ENCODE measurements at regions not wholly inside any gene's neighbourhood (a gene's known extent, or its start where the extent isn't known, plus 50 kb on each side); places are given as distances from the start of the nearest gene placed in this dataset.

- Histone ChIP-seq H3K27me3 (ENCODE audit: insufficient read depth, low read length, poor library complexity, severe bottlenecking) (no peaks in the 10 kb centered on the region), H3K27ac (ENCODE audit: low read depth, low read length) (no peak overlapping the region), H3K4me3 (ENCODE audit: low read length) (no peak overlapping the region), H3K36me3 (ENCODE audit: insufficient read depth, low read length) (no peaks in the 10 kb centered on the region), H3K4me1 (ENCODE audit: insufficient read depth, low read length) (no peaks in the 10 kb centered on the region), H3K9me3 (ENCODE audit: low read length) (no peaks in the 10 kb centered on the region)
- POLR2A ChIA-PET, result no interaction called here
- peaks cover 0 to 4% (median 0%) of the 10 kb centered on the region in 5 donors for H3K9me3 Mint-ChIP-seq
- H3K4me1 Mint-ChIP-seq, result no peaks in the 10 kb centered on the region
- H3K4me3 Mint-ChIP-seq, result no peak overlapping the region
- no peak overlapping the region for H3K27ac Mint-ChIP-seq
- no peaks in the 10 kb centered on the region for H3K36me3 Mint-ChIP-seq
- DNase-seq, result no peak
- peaks cover 7 to 16% of the 10 kb centered on the region in 2 donors for H3K27me3 Mint-ChIP-seq
- CTCF ChIA-PET, result no interaction called here
Observed at GRCh38 chr1:60913039-60913438, 169.3 kb upstream of the NFIA start.

DNA sequence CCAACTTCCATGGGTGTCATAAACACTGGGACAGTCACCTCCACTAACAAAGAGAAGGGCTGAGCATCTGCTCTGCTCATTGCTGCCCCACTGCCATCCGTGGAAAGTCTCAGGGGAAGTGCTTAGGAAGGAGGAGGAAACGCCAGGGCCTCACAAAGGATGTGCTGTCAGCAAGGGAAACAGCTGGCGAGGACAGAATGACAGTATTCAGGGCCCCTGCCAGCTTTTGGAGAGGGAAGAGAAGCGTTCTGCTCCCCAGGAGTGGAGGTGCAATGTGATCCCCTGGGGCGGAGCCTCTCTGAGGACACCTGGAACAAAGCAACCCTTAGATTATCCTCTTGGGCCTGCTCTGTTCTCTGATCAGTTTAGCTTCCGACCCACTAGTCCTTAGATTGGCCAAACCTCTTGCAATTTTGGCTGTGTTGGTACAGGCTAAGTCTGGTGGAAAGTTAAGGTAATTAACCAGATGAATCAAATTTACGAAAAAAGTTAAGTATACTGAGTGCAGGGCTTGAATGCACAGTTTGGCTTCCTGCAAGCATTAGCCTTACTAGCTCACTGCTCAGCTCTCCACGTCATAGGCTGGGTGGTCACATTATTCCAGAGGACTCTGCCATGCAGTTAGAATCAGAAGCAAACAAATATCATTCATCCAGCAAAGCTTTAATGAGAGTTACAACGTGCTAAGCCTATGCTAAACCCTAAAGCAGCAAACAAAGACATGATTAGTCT, 170.2 kb upstream of the NFIA start:
- POLR2A ChIA-PET, result no interaction called here
- Mint-ChIP-seq H3K27me3 (peaks cover 7 to 16% of the 10 kb centered on the region in 2 donors), H3K9me3 (peaks cover 0 to 4% (median 0%) of the 10 kb centered on the region in 5 donors), H3K27ac (no peak overlapping the region), H3K4me1 (no peaks in the 10 kb centered on the region), H3K4me3 (no peak overlapping the region), H3K36me3 (no peaks in the 10 kb centered on the region)
- no peaks in the 10 kb centered on the region for H3K9me3 ChIP-seq (ENCODE audit: low read length)
- H3K27ac ChIP-seq (ENCODE audit: low read depth, low read length), result no peak overlapping the region
- H3K36me3 ChIP-seq (ENCODE audit: insufficient read depth, low read length), result no peaks in the 10 kb centered on the region
- no peaks in the 10 kb centered on the region for H3K4me1 ChIP-seq (ENCODE audit: insufficient read depth, low read length)
- H3K27me3 ChIP-seq (ENCODE audit: insufficient read depth, low read length, poor library complexity, severe bottlenecking), result no peaks in the 10 kb centered on the region
- H3K4me3 ChIP-seq (ENCODE audit: low read length), result no peak overlapping the region
- DNase-seq, result no peak
- CTCF ChIA-PET, result no interaction called here

GRCh38 chr1:60908159-60908558, 174.2 kb upstream of the NFIA start:
- Histone ChIP-seq H3K36me3 (ENCODE audit: insufficient read depth, low read length) (no peaks in the 10 kb centered on the region), H3K4me1 (ENCODE audit: insufficient read depth, low read length) (no peaks in the 10 kb centered on the region), H3K4me3 (ENCODE audit: low read length) (no peak overlapping the region), H3K9me3 (ENCODE audit: low read length) (no peaks in the 10 kb centered on the region), H3K27ac (ENCODE audit: low read depth, low read length) (no peak overlapping the region), H3K27me3 (ENCODE audit: insufficient read depth, low read length, poor library complexity, severe bottlenecking) (no peaks in the 10 kb centered on the region)
- no peak overlapping the region for H3K4me3 Mint-ChIP-seq
- ChIA-PET CTCF (no interaction called here), POLR2A (no interaction called here)
- peaks cover 0 to 3% of the 10 kb centered on the region in 2 donors for H3K27me3 Mint-ChIP-seq
- H3K4me1 Mint-ChIP-seq, result peaks cover 0 to 3% (median 0%) of the 10 kb centered on the region in 3 donors
- no peak for DNase-seq
- H3K36me3 Mint-ChIP-seq, result no peaks in the 10 kb centered on the region
- H3K27ac Mint-ChIP-seq, result no peak overlapping the region
- H3K9me3 Mint-ChIP-seq, result peaks cover 0 to 4% (median 0%) of the 10 kb centered on the region in 5 donors

GRCh38 chr1:60906526-60906925, 175.8 kb upstream of the NFIA start:
- Histone ChIP-seq H3K9me3 (ENCODE audit: low read length) (no peaks in the 10 kb centered on the region), H3K27ac (ENCODE audit: low read depth, low read length) (no peak overlapping the region), H3K36me3 (ENCODE audit: insufficient read depth, low read length) (no peaks in the 10 kb centered on the region), H3K27me3 (ENCODE audit: insufficient read depth, low read length, poor library complexity, severe bottlenecking) (no peaks in the 10 kb centered on the region), H3K4me1 (ENCODE audit: insufficient read depth, low read length) (no peaks in the 10 kb centered on the region), H3K4me3 (ENCODE audit: low read length) (no peak overlapping the region)
- H3K9me3 Mint-ChIP-seq, result peaks cover 0 to 4% (median 0%) of the 10 kb centered on the region in 5 donors
- H3K27ac Mint-ChIP-seq, result no peak overlapping the region
- H3K4me1 Mint-ChIP-seq, result peaks cover 0 to 3% (median 0%) of the 10 kb centered on the region in 3 donors
- no peak overlapping the region for H3K4me3 Mint-ChIP-seq
- no peak for DNase-seq
- no peaks in the 10 kb centered on the region for H3K27me3 Mint-ChIP-seq
- CTCF ChIA-PET, result interaction anchor here (1.1 kb wide), 1 partner anchor 9 kb away, joined by 3 read pairs; no protein-coding TSS in a partner anchor
- POLR2A ChIA-PET, result no interaction called here
- H3K36me3 Mint-ChIP-seq, result no peaks in the 10 kb centered on the region

GRCh38 chr1:60906039-60906438, 176.3 kb upstream of the NFIA start:
- Mint-ChIP-seq H3K27ac (no peak overlapping the region), H3K4me3 (no peak overlapping the region), H3K27me3 (no peaks in the 10 kb centered on the region), H3K9me3 (peaks cover 0 to 1% (median 0%) of the 10 kb centered on the region in 5 donors), H3K4me1 (peaks cover 0 to 3% (median 0%) of the 10 kb centered on the region in 3 donors), H3K36me3 (no peaks in the 10 kb centered on the region)
- H3K27ac ChIP-seq (ENCODE audit: low read depth, low read length), result no peak overlapping the region
- H3K4me3 ChIP-seq (ENCODE audit: low read length), result no peak overlapping the region
- no peaks in the 10 kb centered on the region for H3K36me3 ChIP-seq (ENCODE audit: insufficient read depth, low read length)
- ChIA-PET POLR2A (no interaction called here), CTCF (no interaction called here)
- H3K9me3 ChIP-seq (ENCODE audit: low read length), result no peaks in the 10 kb centered on the region
- no peaks in the 10 kb centered on the region for H3K4me1 ChIP-seq (ENCODE audit: insufficient read depth, low read length)
- no peak for DNase-seq
- no peaks in the 10 kb centered on the region for H3K27me3 ChIP-seq (ENCODE audit: insufficient read depth, low read length, poor library complexity, severe bottlenecking)

DNA sequence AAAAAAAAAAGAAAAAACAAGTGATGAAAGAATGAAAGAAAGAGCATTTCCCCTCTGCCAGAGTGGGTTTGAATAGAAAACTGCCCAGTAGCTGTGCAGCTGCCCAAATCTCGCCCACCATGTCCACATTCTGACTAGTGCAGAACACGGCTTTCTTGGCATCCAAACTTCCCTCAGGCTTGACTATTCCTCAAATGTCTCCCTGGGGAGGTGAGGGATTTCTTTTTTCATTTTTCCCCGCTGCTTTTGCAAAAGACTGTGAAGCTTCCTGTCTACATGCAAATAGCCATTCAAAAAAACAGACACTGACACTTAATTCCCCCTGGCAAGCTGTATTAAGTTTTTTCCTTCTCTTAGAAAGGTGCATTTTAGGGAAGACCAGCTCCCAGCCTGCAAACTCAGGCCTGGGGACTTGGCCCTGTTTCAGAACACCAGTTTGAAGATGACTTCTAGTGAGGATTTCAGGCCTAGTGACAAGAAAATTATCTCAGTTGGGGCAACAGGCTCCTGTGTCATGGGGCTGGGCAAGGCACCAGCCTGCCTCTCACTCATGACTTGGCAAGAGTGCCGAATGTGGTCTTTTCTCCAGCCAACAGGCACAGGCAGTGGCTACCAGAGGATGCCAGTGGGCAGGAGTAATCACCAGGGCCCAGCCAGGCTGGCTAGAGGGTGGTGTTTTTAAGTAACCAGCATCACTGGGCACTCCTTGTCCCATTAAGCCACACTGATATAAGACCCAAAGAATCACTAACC, 178.1 kb upstream of the NFIA start:
- peaks cover 0 to 3% (median 0%) of the 10 kb centered on the region in 3 donors for H3K4me1 Mint-ChIP-seq
- no peaks in the 10 kb centered on the region for H3K36me3 Mint-ChIP-seq
- H3K9me3 Mint-ChIP-seq, result no peaks in the 10 kb centered on the region
- no peak overlapping the region for H3K4me3 Mint-ChIP-seq
- Histone ChIP-seq H3K27ac (ENCODE audit: low read depth, low read length) (no peak overlapping the region), H3K36me3 (ENCODE audit: insufficient read depth, low read length) (no peaks in the 10 kb centered on the region), H3K4me3 (ENCODE audit: low read length) (no peak overlapping the region), H3K9me3 (ENCODE audit: low read length) (no peaks in the 10 kb centered on the region), H3K27me3 (ENCODE audit: insufficient read depth, low read length, poor library complexity, severe bottlenecking) (no peaks in the 10 kb centered on the region), H3K4me1 (ENCODE audit: insufficient read depth, low read length) (no peaks in the 10 kb centered on the region)
- ChIA-PET POLR2A (no interaction called here), CTCF (no interaction called here)
- H3K27me3 Mint-ChIP-seq, result peaks cover 0 to 6% of the 10 kb centered on the region in 2 donors
- H3K27ac Mint-ChIP-seq, result no peak overlapping the region
- no peak for DNase-seq

- Mint-ChIP-seq H3K4me3 (no peak overlapping the region), H3K9me3 (no peaks in the 10 kb centered on the region), H3K36me3 (no peaks in the 10 kb centered on the region), H3K4me1 (peaks cover 0 to 3% (median 0%) of the 10 kb centered on the region in 3 donors), H3K27me3 (peaks cover 0 to 6% of the 10 kb centered on the region in 2 donors), H3K27ac (no peak overlapping the region)
- Histone ChIP-seq H3K4me3 (ENCODE audit: low read length) (no peak overlapping the region), H3K36me3 (ENCODE audit: insufficient read depth, low read length) (no peaks in the 10 kb centered on the region), H3K4me1 (ENCODE audit: insufficient read depth, low read length) (no peaks in the 10 kb centered on the region), H3K27me3 (ENCODE audit: insufficient read depth, low read length, poor library complexity, severe bottlenecking) (no peaks in the 10 kb centered on the region), H3K27ac (ENCODE audit: low read depth, low read length) (no peak overlapping the region), H3K9me3 (ENCODE audit: low read length) (no peaks in the 10 kb centered on the region)
- CTCF ChIA-PET, result no interaction called here
- POLR2A ChIA-PET, result no interaction called here
- no peak for DNase-seq
Observed at GRCh38 chr1:60903591-60903990, 178.8 kb upstream of the NFIA start.

- no peak overlapping the region for H3K4me3 Mint-ChIP-seq
- Histone ChIP-seq H3K36me3 (ENCODE audit: insufficient read depth, low read length) (no peaks in the 10 kb centered on the region), H3K4me3 (ENCODE audit: low read length) (no peak overlapping the region), H3K9me3 (ENCODE audit: low read length) (no peaks in the 10 kb centered on the region), H3K27ac (ENCODE audit: low read depth, low read length) (no peak overlapping the region), H3K4me1 (ENCODE audit: insufficient read depth, low read length) (no peaks in the 10 kb centered on the region), H3K27me3 (ENCODE audit: insufficient read depth, low read length, poor library complexity, severe bottlenecking) (no peaks in the 10 kb centered on the region)
- no peaks in the 10 kb centered on the region for H3K4me1 Mint-ChIP-seq
- peaks cover 5 to 10% of the 10 kb centered on the region in 2 donors for H3K27me3 Mint-ChIP-seq
- CTCF ChIA-PET, result no interaction called here
- POLR2A ChIA-PET, result no interaction called here
- H3K27ac Mint-ChIP-seq, result no peak overlapping the region
- H3K9me3 Mint-ChIP-seq, result no peaks in the 10 kb centered on the region
- DNase-seq, result no peak
- H3K36me3 Mint-ChIP-seq, result no peaks in the 10 kb centered on the region
Observed at GRCh38 chr1:60899464-60899863, 182.9 kb upstream of the NFIA start.

All from CD8-positive, alpha-beta memory T cell (primary cell).